GM21619 (cell line): ENCODE measurements at regions not wholly inside any gene's neighbourhood (a gene's known extent, or its start where the extent isn't known, plus 50 kb on each side); places are given as distances from the start of the nearest gene placed in this dataset.

ENCODE experiments used
- ATAC-seq: cut with Tn5 transposase; IDR thresholded peaks from one replicate; pipeline ENCODE4 v1.9.1; 2021; ENCODE audit not compliant: unreplicated experiment

DNA sequence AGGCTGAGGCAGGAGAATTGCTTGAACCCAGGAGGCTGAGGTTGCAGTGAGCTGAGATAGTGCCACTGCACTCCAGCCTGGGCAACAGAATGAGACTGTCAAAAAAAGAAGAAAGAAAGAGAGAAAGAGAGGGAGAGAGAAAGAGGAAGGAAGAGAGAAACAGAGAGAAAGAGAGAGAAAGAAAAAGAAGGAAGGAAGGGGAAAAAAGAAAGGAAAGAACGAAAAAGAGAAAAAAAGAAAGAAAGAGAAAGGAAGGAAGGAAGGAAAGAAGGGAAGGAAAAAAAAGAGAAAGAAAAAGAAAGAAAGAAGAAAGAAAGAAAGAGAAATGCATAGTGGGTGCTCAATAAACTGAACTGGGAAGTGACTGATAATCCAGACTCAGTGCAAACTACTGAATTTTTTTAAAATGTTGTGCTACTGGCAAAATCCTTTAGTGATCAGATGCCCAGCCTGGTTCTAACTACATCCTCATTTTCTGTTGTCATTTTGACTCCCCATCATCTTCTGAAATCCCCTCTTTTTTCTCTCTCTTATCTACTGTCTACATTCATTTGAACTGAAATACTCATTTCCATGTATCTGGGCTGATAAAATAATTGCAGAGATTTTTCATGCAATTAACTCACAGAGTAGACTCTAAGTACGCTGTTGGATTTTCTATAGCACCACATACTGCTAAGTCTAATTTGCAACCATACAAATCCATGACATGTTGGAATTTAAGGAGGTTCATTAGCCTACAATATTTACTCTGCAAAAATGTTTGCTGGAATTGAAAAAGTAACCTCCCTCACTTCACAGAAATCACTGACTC is 85.3 kb upstream of the HIVEP1 start:
- no peak for ATAC-seq

DNA sequence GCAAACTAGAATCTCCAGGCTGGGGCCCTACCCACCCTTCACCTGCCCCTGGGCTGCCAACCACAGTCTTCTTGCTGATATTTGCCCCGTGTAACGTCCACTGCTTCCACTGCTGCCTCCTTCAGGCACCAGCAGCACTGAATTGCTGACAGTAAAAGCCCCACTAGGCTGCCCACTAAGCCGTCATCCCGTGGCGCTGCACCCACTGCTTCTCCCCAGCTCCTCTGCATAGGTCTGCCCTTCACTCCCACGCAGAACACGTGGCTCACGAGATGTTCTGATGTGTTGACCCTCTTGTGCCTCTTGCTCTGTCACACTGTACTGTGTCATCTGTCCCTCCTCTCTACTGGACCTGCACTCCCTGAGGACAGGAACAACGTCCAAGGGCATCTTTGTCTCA is 86.3 kb upstream of the HIVEP1 start:
- no peak for ATAC-seq

DNA sequence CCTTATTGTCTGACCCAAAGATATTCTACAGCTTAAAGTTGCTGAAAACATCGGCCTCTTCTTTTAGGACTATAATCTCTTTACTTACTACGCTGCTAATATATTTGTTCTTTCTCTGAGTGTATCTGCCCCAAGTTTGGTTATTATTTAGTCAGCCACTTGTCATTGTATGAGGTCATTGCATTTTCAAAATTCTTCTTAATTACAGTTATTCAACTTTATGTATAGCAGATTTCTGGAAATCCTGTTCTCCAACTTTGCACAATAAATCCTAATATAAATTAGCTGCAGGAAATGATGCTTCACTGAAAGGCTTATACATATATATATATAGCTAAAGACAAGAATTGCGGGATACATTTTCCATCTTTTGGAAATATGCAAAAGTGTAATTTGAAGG is 88.5 kb upstream of the HIVEP1 start:
- no peak for ATAC-seq

DNA sequence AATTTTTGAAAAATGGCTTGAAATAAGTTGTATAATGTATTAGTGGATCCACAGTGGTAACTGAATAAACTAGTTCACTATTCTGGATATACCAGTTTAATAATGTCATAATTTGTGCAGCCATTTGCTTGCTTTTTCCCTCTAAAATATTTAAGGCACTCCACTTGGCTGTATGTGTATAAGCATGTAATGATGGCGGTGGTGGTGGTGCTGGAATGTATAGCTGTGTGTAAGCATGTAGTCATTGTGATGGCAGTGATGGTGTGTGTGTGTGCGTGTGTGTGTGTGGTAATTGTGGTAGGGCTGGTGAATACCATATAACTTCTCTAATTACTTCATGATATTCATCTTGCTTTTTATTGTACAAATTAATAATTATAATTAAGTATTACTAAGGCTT is 89.2 kb upstream of the HIVEP1 start:
- ATAC-seq, result no peak

DNA sequence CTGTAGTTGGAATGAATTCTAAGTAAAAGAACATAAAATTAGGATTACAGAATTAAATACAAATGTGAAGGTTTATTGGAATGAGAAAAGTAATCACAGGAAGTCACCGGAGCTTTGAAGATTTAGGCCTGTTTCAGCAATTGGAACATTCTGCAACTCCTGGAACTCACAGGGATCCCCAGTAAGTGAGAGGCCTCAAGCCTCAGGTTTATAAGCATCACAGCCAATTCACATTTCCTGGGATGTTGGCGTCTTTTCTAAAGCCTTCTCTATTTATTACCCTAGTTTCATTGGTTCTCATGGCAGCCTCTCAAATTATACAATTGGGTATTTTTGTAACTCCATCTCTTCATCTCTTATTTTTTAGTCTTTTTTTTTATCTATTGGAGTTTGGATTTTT is 90.4 kb upstream of the HIVEP1 start:
- ATAC-seq, result no peak

DNA sequence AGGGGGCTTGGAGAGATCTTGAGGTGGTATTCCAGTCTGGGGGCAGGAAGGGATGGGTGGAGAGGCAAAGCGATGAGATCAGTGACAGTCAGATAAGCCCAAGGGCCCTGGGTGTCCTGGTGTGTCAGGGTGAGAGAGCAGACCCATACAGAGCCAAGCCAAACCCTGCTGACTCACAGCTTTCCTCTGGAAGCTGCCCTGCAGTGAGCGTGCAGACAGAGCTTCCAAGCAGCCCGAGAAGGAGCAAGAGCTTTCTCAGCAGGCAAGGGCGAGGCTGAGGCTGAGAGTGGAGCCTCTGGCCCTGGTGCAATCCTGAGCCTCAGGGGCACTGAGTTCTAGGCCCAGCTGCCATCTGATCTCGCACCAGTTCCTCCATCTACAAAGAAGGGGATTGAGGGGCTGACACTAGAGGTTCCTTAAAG is 91.1 kb upstream of the HIVEP1 start:
- ATAC-seq, result no peak

DNA sequence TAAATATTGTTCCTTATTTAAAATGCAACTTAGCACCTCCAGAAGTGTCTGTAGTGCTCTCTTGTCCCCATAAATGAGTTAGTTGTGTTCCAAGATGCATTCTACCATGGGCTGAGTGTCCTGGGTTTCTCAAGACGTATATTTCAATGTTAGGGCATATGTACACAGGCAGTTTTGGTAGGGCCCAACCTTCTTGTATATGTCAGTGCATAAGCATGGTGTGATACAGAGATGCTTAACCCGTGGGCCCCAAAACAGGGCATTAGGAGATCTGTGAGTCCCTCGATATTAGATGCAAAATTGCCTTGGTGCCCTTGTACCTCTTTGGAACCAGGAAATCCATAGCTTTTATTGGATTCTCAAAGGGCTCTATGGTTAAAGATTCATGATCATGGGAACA is 91.5 kb upstream of the HIVEP1 start:
- ATAC-seq, result no peak

DNA sequence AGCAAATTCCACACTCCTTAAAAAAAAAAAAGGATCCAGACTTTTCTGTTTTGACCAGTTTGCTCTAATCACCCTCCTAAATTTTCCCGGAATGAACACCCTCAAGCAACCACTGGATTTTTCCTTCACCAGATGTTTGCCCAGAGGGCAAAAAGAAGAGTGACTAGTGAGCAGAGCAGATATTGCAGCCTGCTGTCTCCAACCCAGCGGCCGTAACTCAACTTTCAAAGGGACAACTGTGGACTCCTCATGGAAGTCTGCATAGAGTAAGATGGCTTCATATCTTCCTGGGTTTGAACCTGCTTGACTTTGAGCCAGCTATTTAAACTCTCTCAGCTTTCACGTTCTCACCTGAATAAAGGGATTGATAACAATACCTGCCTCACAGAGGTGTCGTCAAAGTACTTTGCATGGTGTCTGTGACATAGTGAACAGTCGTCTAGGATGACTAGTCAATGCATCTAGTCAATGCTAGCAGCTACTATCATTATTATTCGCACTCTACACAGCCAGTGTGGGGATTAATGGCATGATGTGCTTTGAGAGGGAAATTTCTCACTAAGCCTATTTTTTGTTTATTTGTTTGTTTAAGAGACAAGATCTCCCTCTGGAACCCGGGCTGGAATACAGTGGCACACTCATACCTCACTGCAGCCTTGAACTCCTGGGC is 92.2 kb upstream of the HIVEP1 start:
- ATAC-seq, result no peak

DNA sequence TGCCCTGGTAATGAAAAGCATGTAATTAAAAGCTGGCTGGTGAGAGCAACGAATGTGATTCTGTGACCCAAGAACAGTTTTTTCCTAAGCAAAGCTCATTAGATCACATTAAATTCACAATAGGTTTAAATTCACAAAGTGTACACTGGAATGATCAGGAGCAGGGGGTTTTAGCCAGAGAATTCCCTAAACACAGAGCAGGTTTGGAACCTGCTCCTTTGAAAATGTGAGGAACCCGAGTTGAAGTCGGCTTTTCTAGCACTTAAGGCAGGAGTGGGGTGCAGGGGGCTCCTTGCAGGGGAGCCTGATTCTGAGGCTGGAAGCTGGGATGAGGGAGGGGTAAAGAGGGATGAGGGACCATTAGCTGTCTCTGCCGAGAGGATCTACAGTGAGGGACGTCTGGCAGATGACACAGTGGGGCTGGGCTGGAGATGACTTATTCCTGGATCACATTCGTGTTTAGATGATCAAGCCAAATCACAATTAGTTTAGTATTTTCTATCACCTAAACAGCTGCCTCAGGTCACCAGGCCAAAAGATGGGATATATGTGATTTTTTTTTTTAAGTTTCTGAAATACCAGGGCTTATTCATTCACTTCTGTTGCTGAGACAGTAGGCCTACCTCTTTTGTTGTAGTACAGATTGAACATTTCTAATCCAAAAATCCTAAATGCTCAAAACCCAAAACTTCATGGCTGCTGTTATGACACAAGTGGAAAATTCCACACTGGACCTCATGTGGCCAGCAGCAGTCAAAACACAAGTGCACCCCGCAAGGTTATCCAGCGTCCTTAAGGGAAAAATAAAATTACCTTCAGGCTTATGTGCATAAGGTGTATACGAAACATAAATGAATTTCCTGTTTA is 93.1 kb upstream of the HIVEP1 start:
- no peak for ATAC-seq

DNA sequence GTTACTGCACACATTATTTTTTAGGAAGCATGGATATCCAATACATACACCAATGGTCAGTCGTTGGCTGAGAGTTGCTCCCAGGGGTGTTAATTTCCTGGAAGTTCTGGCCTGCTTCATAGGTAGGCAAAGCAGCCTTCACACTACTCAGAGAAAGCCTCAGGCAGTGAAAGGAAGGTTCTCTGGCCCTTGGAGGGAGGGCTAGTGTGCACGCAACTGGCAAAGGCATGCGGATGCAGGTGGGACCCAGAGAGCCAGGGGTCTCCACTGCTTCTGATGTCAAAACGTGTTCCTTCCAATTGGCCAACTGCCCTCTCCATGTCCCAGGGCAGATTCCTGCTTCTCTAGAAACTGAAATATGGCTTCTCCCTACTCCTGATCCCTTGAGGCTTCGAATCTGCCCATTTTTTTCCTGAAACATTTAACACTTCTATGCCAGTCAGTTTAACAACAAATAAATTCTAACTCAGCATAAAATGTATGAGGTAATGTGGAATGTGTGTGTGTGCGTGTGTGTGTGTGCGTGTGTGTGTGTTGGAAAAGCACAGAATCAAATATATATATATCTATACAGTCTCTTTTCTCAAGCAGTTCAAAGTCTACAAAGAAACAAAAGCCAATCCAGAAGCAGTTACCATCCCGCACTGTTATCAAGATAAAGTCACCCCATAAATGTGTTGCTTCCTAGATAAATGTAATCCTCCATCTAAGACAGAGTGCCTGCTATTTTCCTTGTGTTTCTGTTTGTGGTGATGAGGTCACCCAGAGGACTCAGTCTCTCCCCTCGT is 94.0 kb upstream of the HIVEP1 start:
- ATAC-seq, result no peak

DNA sequence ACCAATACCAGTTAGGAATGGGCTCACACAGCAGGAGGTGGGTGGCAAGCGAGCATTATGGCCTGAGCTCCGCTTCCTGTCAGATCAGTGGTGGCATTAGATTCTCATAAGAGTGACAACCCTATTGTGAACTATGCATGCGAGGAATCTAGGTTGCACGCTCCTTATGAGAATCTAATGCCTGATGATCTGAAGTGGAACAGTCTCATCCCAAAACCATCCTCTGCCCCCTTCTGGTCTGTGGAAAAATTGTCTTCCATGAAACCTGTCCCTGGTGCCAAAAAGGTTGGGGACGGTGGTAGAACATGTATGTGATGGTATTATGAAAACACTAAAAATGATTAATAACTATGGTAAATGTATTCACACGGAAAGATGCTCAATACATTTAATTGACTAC is 99.7 kb upstream of the HIVEP1 start:
- no peak for ATAC-seq

DNA sequence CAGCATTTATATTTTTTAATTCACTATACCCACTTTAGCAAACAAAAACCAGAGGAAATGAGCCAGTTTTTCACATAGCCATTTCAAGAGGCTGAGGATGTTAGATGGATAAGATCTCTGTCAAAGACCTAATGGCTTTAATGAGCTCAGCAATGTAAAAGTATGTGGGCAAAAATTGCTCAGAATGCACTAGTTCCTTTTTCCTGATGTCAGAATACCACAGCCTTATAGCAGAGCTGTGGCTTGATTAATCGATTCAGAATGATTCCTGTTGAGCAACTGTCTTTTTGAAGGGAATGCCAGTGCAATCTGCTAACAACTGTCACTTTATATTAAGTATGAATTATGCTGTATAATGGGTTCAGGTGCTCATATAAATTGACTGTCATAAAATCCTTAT is 100.6 kb upstream of the HIVEP1 start:
- ATAC-seq, result no peak

DNA sequence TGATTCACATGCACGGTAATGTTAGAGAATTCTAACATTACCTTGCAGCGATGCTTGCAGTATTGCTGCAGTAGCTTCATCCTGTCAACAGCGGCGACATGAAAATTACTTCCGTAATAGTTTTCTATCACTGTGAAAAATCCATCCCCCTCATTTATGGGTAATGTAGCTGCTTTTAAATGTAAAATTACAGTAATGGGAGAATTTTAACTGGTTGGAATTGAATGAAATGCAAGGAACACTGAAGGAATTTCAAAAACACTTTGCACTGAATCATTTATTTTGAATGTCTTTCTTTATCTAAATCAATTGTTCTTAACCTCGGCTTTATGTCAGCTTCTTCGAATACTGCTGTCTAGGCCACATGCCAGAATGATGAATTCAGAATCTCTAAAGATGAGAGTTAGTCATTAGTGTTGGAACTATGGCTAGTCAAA is 102.4 kb upstream of the HIVEP1 start:
- ATAC-seq, result no peak

DNA sequence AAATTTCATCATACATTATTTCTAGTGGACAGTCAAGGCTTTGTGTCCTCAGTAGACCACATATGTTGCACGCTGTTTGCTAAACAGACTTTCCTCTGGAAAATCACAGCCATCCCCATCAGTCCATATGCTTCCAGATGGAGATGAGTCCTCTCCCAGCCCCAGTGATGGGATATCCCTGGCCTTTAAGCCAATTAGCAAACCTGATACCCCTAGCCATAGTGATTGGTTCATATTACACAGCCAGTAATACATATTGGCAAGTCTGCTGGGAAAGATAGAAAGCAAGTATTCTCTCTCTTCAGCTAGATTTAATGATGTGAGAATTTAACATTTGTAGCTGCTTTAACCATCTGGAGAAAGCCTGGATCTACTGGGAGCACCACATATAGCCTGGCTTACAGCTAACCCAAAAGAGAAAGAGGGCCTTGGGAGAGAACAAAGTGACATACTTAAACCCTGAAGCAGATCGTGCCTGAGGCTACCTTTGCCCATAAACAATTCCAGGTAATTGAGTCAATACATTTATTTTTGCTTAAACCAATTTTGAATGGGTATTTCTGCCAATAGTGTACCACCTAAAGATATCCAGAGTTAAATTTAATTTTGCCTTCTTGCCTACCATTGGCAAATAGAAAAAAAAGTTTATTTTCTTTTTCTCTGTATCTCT is 103.5 kb upstream of the HIVEP1 start:
- no peak for ATAC-seq

DNA sequence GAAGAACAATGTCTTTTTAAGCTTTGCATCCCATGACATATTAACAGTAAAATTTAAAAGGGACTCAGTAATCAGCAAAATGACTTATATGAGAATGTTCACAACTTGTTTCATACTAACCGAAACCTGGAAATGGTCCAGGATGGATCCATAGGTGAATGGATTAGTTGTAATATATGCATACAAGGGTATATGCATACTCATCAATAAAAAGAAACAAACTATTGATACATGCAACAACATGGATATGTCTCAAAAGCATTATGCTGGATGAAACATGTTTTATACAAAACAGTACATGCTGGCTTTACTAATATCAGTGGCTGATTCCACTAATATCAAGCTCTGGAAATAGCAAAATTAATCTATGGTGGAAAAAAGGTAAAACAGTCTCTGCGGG is 108.5 kb upstream of the HIVEP1 start:
- ATAC-seq, result no peak

DNA sequence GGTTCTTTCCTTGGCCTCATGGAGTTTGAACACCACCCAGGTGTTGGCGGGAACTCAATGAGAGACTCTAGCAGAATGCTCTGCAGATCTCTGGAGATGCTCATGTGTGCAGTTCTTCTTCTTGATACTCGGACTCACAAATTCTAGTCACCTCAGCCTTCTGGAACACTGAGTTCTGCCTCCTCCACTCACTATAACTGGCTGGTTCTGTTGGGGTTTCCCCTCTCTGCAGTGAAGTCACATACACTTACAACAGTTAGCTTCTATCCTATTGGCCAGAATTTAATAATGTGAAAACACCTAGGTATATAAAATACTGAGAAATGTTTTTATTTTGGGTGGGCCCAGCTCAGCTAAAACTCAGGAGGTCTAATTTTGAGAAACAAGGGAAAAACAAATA is 109.6 kb upstream of the HIVEP1 start:
- ATAC-seq, result no peak

DNA sequence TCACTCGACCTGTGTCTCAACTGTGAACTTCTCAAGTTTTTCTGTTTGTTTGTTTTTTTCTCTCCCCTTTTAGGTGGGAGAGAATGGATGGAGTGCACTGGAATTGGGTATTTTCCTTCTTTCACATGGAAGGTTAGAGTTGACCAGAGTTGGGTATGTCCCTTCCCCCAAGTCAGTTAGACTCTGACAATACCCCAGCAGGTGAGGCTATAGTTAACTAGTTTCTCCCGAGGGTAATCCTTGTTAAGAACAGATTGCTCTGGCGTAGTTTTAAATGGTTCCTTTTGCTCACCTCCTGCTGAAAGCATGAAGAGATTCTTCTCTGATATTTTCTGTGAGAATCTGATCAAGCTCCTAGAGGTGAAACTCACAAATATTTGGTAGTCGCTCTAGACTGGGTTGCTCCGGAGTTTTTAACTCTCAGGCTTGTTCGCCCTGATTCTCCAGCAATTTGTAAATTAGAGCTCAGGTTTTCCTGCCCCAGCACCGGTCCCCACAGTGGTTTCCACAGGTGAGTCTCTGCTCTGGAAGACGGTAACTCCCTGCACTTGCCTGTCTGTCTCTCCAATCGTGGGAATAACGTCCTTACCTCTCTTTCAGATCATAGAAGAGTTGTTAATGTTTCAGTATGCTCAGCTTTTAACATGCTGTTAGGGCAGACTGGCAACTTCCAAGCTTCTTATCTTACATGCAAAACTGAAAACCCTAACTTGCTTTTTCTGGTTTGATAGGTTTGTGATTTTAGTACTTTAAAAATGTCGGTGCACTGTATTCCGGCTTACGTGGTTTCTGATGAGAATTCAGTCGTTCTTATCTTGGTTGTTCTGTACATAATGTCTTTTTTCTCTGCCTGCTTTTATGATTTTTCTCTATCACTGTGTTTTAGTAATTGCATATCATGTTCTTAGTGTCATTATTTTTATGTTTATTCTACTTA is 111.2 kb upstream of the HIVEP1 start:
- ATAC-seq, result no peak

DNA sequence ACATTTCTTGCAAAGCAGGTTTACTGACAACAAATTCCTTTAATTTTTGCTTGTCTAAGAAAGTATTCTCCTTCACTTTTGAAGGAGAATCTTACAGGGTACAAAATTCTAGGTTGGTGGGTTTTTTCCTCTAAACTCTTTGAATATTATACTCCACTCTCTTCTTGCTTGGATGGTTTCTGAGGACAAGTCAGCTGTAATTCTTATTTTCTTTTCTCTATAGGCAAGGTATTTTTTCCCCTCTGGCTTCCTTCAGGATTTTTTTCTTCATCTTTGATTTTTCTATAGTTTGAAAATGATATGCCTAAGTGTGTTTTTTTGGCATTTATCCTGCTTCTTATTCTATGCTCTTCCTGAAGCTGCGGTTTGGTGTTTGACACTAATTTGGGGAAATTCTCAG is 112.5 kb upstream of the HIVEP1 start:
- no peak for ATAC-seq

DNA sequence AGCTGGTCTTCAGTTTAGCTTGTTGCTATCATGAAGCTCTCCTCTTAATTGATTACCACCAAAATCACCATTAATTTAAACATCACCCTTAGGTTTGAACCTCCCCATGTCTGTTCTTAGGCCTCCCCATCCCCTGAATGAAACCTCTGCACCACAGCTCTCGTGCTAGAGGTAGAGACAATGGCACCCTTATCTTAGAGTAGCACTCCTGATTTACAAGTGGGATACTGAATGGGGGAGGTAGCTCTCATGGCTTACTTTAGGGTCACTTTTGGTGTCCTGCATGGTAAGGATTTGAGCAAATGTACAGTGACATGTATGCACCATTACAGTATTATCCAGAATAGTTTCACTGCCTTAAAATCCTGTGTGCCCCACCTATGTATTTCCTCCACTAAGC is 115.6 kb upstream of the ADTRP start:
- no peak for ATAC-seq
